ENCODE measurements at regions not wholly inside any gene's neighbourhood (a gene's known extent, or its start where the extent isn't known, plus 50 kb on each side); places are given as distances from the start of the nearest gene placed in this dataset.

DNA sequence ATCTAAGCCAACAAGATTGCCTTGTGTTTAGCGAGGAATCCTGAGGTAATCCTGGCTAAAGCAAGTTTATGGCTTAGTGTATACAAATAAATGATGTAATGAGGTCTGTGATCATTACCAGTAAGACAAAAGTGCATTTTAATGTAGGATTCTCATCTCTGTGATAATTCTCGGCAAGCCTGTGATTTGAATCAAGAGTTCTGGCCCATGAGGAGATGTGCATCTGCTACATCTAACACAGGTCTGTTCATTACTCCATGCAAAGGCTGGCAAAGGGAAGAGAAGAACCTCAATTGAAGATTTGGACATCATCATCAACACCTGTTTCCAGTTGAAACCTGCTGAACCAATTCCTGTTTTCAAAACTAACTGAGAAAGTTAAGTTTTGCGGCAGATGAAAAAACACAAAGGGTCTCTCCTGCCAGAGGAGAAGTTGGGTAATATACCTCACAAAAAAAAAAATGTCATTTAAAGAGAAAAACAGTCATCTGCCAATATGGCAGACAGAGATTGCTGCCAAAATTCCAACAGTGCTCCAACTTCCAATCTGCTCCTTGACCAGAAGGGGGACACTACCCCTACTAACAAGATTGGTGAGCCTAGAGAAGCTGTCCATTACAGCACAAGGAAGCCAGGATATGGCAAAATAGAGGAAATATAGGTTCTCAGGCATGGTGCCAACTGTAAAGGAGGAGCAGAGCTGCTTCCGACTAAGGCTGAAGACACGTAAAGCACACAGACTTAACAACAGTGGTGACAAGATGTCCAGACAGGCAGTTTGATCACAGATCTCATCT is 453.7 kb downstream of the TTLL7 start:
- no peaks in the 10 kb centered on the region for H3K27me3 ChIP-seq (ENCODE audit: control insufficient read depth in 2 of 2, insufficient read depth in 1 of 2, low read length in 1 of 2)
- 96% methylated on average over 5 of the region's 5 CpGs for WGBS
- H3K36me3 ChIP-seq (ENCODE audit: control insufficient read depth in 2 of 2, insufficient read depth in 2 of 2, low read length in 1 of 2) = no peaks in the 10 kb centered on the region
- peaks cover 0 to 2% of the 10 kb centered on the region in 2 donors for H3K9me3 ChIP-seq (ENCODE audit: control insufficient read depth in 2 of 2, insufficient read depth in 1 of 2, low read length in 1 of 2)
- DNase-seq (ENCODE audit: low read depth in 6 of 9, low spot score in 9 of 9) = no peak
- no peak overlapping the region for H3K27ac ChIP-seq (ENCODE audit: low read depth in 1 of 2, low read length in 1 of 2)
- no peaks in the 10 kb centered on the region for H3K4me1 ChIP-seq (ENCODE audit: control insufficient read depth in 2 of 2, insufficient read depth in 2 of 2, low read length in 2 of 2)
- H3K4me3 ChIP-seq (ENCODE audit: low read length in 2 of 2) = no peak overlapping the region

DNA sequence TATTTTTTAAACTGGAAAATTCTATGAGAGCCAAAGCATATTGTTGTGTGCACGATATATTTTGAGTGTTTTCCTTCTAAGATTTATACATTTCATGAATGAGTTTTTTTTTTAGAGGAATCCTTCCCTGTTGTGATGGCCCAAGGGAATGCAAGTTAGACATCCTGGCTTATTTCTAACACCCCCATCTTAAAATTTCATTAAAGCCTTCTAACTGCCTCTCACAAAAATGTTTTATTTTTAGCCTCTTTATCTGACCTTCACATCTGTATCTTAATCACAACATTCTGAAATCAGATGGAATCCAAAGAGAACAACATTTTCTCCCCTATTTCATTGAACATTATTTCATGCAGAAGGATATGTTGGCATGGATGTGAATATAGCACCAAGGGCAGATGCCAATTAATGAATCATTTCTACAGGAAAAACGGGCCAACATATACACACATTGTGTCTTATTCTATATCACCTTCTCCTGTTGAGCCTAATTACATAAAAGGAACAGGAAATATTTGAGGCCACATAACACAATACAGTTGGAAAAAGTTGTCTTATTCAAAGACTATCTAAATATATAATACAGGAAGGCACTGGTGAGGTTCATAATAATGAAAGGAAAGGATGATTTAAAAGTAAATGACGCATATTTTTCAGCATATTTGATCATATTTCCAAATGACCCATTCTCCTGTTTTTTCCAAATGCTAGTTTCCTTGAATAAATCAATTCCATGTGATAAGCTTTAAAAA is 455.5 kb downstream of the TTLL7 start:
- Histone ChIP-seq H3K27ac (ENCODE audit: low read depth in 1 of 2, low read length in 1 of 2) (no peak overlapping the region), H3K27me3 (ENCODE audit: control insufficient read depth in 2 of 2, insufficient read depth in 1 of 2, low read length in 1 of 2) (no peaks in the 10 kb centered on the region), H3K4me1 (ENCODE audit: control insufficient read depth in 2 of 2, insufficient read depth in 2 of 2, low read length in 2 of 2) (no peaks in the 10 kb centered on the region), H3K9me3 (ENCODE audit: control insufficient read depth in 2 of 2, insufficient read depth in 1 of 2, low read length in 1 of 2) (peaks cover 0 to 2% of the 10 kb centered on the region in 2 donors), H3K4me3 (ENCODE audit: low read length in 2 of 2) (no peak overlapping the region), H3K36me3 (ENCODE audit: control insufficient read depth in 2 of 2, insufficient read depth in 2 of 2, low read length in 1 of 2) (no peaks in the 10 kb centered on the region)
- 94% methylated on average over 3 of the region's 3 CpGs for WGBS
- DNase-seq (ENCODE audit: low read depth in 6 of 9, low spot score in 9 of 9) = no peak

DNA sequence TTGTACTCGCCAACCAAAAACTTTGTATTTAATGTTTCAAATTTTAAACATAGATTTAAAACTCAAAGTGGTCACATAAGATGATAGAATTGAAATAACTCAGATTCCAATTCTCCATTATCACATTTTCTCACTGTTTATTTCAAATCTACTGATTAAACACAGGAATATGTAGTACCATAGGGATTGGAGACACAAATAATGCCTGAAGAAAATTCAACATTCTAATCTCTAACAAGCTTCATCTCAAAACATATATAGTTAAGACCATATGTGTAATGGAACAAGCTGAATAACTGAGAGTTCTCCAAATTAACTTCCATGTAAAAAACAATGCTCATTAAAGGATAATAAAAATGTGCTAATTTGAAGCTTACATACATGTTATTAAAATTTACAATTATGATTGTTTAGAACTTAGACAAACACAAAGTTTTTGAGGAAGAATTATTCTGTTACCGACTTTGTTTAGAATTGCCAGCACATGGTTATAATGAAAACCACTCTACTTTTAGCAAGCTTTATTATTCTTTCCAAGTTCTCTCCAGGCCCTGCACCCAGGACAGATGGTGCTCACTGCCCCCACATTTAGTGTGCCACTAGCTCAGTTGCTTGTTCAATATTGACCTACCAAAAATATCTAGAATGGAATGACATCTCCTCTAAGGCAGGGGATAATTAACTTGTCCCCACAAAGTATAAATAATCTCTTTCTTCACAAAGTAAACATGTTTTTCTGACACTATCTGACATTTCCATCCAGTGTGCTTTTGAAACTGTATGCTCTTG is 467.2 kb downstream of the TTLL7 start:
- no peak for DNase-seq (ENCODE audit: low read depth in 6 of 9, low spot score in 9 of 9)
- Histone ChIP-seq H3K9me3 (ENCODE audit: control insufficient read depth in 2 of 2, insufficient read depth in 1 of 2, low read length in 1 of 2) (peaks cover 0 to 3% of the 10 kb centered on the region in 2 donors), H3K4me1 (ENCODE audit: control insufficient read depth in 2 of 2, insufficient read depth in 2 of 2, low read length in 2 of 2) (no peaks in the 10 kb centered on the region), H3K36me3 (ENCODE audit: control insufficient read depth in 2 of 2, insufficient read depth in 2 of 2, low read length in 1 of 2) (no peaks in the 10 kb centered on the region), H3K4me3 (ENCODE audit: low read length in 2 of 2) (no peak overlapping the region), H3K27ac (ENCODE audit: low read depth in 1 of 2, low read length in 1 of 2) (no peak overlapping the region), H3K27me3 (ENCODE audit: control insufficient read depth in 2 of 2, insufficient read depth in 1 of 2, low read length in 1 of 2) (no peaks in the 10 kb centered on the region)
- 98% methylated on average over 2 of the region's 2 CpGs for WGBS

DNA sequence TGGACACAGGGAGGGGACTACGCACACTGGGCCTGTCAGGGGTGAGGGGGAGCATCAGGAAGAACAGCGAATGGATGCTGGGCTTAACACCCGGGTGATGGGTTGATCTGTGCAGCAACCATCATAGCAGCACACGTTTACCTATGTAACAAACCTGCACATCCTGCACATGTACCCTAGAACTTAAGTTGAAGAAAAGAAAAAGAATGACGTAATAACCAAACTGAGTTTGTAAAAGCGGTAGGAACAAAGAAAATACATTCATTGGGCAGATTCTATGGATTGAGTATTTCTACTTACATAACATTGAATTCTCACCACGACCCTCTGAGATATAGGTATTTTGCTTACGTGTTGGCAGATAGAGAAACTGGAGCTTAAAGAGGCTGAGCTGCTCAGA is 468.4 kb downstream of the TTLL7 start:
- H3K27me3 ChIP-seq (ENCODE audit: control insufficient read depth in 2 of 2, insufficient read depth in 1 of 2, low read length in 1 of 2) = no peaks in the 10 kb centered on the region
- no peaks in the 10 kb centered on the region for H3K4me1 ChIP-seq (ENCODE audit: control insufficient read depth in 2 of 2, insufficient read depth in 2 of 2, low read length in 2 of 2)
- 98% methylated on average over 8 of the region's 8 CpGs for WGBS
- no peak overlapping the region for H3K4me3 ChIP-seq (ENCODE audit: low read length in 2 of 2)
- H3K9me3 ChIP-seq (ENCODE audit: control insufficient read depth in 2 of 2, insufficient read depth in 1 of 2, low read length in 1 of 2) = peaks cover 0 to 3% of the 10 kb centered on the region in 2 donors
- H3K27ac ChIP-seq (ENCODE audit: low read depth in 1 of 2, low read length in 1 of 2) = no peak overlapping the region
- no peak for DNase-seq (ENCODE audit: low read depth in 6 of 9, low spot score in 9 of 9)
- no peaks in the 10 kb centered on the region for H3K36me3 ChIP-seq (ENCODE audit: control insufficient read depth in 2 of 2, insufficient read depth in 2 of 2, low read length in 1 of 2)

DNA sequence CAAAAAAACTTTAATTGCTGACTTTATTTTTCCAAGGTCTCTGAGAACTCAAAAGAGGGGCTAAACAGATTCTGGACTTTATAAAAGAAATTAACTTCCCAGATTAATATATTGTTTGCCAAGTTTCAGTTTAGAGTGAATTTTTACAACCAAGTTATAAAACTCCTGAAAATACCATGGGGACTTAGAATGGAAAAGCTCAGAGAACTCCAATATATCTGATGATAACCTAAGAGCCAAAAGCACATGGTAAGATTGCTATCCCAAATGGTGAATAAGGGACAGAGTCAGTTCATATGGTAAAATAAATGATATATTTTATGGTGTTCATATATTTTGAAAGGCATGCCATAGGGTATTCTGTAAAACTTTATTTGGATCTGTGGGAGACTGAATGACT is 470.9 kb downstream of the TTLL7 start:
- H3K27ac ChIP-seq (ENCODE audit: low read depth in 1 of 2, low read length in 1 of 2) = no peak overlapping the region
- DNase-seq (ENCODE audit: low read depth in 6 of 9, low spot score in 9 of 9) = no peak
- H3K36me3 ChIP-seq (ENCODE audit: control insufficient read depth in 2 of 2, insufficient read depth in 2 of 2, low read length in 1 of 2) = no peaks in the 10 kb centered on the region
- no peaks in the 10 kb centered on the region for H3K4me1 ChIP-seq (ENCODE audit: control insufficient read depth in 2 of 2, insufficient read depth in 2 of 2, low read length in 2 of 2)
- peaks cover 0 to 3% of the 10 kb centered on the region in 2 donors for H3K9me3 ChIP-seq (ENCODE audit: control insufficient read depth in 2 of 2, insufficient read depth in 1 of 2, low read length in 1 of 2)
- H3K4me3 ChIP-seq (ENCODE audit: low read length in 2 of 2) = no peak overlapping the region
- no peaks in the 10 kb centered on the region for H3K27me3 ChIP-seq (ENCODE audit: control insufficient read depth in 2 of 2, insufficient read depth in 1 of 2, low read length in 1 of 2)

DNA sequence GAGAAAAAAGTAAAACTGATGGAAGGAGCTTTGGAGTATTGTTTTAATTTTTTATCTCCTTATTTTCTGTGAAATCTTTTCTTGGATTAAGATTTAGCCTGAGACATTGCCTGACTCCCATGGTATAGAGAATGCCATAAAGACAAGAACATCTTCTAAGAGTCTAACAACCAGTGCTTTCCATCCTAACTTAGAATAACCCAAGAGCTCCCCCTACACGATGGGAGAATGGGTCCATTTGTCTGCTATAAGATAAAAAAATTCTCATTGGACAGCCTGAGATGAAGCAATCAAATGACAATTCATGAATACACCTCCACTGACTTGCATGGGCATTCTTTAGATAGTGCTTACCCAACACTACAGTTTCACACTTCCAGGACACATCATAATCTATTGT is 478.1 kb downstream of the TTLL7 start:
- H3K27ac ChIP-seq (ENCODE audit: low read depth in 1 of 2, low read length in 1 of 2) = no peak overlapping the region
- H3K4me1 ChIP-seq (ENCODE audit: control insufficient read depth in 2 of 2, insufficient read depth in 2 of 2, low read length in 2 of 2) = no peaks in the 10 kb centered on the region
- no peak for DNase-seq (ENCODE audit: low read depth in 6 of 9, low spot score in 9 of 9)
- no peaks in the 10 kb centered on the region for H3K27me3 ChIP-seq (ENCODE audit: control insufficient read depth in 2 of 2, insufficient read depth in 1 of 2, low read length in 1 of 2)
- H3K36me3 ChIP-seq (ENCODE audit: control insufficient read depth in 2 of 2, insufficient read depth in 2 of 2, low read length in 1 of 2) = no peaks in the 10 kb centered on the region
- H3K4me3 ChIP-seq (ENCODE audit: low read length in 2 of 2) = no peak overlapping the region
- no peaks in the 10 kb centered on the region for H3K9me3 ChIP-seq (ENCODE audit: control insufficient read depth in 2 of 2, insufficient read depth in 1 of 2, low read length in 1 of 2)
- 60% methylated on average over 1 of the region's 1 CpG for WGBS

DNA sequence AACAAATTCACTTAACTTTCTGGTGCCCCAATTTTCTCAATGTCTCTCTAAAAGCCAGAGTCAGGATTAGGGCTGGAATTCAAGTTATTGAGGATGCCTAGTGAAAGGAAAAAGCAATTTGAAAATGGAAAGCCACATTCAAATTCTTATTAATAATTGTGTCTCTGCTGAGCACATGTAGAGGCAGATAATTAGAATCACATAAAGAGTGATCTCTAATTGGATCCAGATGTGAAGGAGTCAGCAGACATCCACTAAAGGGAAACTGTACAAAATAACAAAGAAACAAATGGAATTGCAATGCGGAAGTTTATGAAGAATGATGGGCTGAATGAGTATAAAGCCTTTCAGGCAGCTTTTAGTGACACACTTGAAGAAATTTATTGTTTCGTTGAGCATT is 482.6 kb downstream of the TTLL7 start:
- 95% methylated on average over 2 of the region's 2 CpGs for WGBS
- DNase-seq (ENCODE audit: low read depth in 6 of 9, low spot score in 9 of 9) = no peak
- Histone ChIP-seq H3K9me3 (ENCODE audit: control insufficient read depth in 2 of 2, insufficient read depth in 1 of 2, low read length in 1 of 2) (no peaks in the 10 kb centered on the region), H3K4me3 (ENCODE audit: low read length in 2 of 2) (no peak overlapping the region), H3K27me3 (ENCODE audit: control insufficient read depth in 2 of 2, insufficient read depth in 1 of 2, low read length in 1 of 2) (no peaks in the 10 kb centered on the region), H3K27ac (ENCODE audit: low read depth in 1 of 2, low read length in 1 of 2) (no peak overlapping the region), H3K4me1 (ENCODE audit: control insufficient read depth in 2 of 2, insufficient read depth in 2 of 2, low read length in 2 of 2) (no peaks in the 10 kb centered on the region), H3K36me3 (ENCODE audit: control insufficient read depth in 2 of 2, insufficient read depth in 2 of 2, low read length in 1 of 2) (no peaks in the 10 kb centered on the region)

DNA sequence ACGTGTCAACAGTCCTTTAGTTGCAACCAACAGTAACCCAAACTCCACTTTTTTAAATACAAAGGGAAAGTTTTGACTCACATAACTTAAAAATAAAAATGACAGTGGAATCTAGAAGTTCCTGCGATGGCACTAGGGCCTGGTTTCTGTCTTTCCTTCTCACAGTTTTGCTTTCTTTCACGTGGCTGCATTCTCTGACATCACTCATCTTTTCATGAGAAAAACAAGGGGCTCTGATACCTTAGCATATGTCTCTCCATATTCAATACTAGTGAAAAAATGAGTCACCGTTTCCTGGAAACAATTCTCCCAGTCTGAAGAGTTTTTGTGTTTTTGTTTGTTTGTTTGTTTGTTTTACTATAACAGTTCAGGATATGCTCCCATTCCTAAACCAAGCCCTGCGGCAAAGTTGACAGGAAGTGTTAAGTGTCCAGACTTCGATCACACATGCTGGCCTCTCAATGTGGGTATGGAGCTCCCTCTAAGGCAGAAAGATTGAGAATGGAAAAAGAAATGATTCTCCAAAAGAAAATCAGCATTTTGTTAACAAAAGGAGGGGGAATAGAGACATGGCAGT is 483.3 kb downstream of the TTLL7 start:
- Histone ChIP-seq H3K4me3 (ENCODE audit: low read length in 2 of 2) (no peak overlapping the region), H3K9me3 (ENCODE audit: control insufficient read depth in 2 of 2, insufficient read depth in 1 of 2, low read length in 1 of 2) (no peaks in the 10 kb centered on the region), H3K4me1 (ENCODE audit: control insufficient read depth in 2 of 2, insufficient read depth in 2 of 2, low read length in 2 of 2) (no peaks in the 10 kb centered on the region), H3K27me3 (ENCODE audit: control insufficient read depth in 2 of 2, insufficient read depth in 1 of 2, low read length in 1 of 2) (no peaks in the 10 kb centered on the region), H3K27ac (ENCODE audit: low read depth in 1 of 2, low read length in 1 of 2) (no peak overlapping the region), H3K36me3 (ENCODE audit: control insufficient read depth in 2 of 2, insufficient read depth in 2 of 2, low read length in 1 of 2) (no peaks in the 10 kb centered on the region)
- WGBS = 92% methylated on average over 6 of the region's 6 CpGs
- DNase-seq (ENCODE audit: low read depth in 6 of 9, low spot score in 9 of 9) = no peak
